DMS153 treated with DMSO at 0.1 percent for 48 hours (cell line): ENCODE measurements at regions not wholly inside any gene's neighbourhood (a gene's known extent, or its start where the extent isn't known, plus 50 kb on each side); places are given as distances from the start of the nearest gene placed in this dataset.
"Not testable (repeated sequence)": the region's sequence is repeated elsewhere in the genome, so short reads cannot be mapped to it uniquely, and the experiment has no call there.

Source experiments
- DNase-seq: peaks from one replicate; lab custom pipeline; 2025; ENCODE audit not compliant: unreplicated experiment; lab: John Stamatoyannopoulos, UW

DNA sequence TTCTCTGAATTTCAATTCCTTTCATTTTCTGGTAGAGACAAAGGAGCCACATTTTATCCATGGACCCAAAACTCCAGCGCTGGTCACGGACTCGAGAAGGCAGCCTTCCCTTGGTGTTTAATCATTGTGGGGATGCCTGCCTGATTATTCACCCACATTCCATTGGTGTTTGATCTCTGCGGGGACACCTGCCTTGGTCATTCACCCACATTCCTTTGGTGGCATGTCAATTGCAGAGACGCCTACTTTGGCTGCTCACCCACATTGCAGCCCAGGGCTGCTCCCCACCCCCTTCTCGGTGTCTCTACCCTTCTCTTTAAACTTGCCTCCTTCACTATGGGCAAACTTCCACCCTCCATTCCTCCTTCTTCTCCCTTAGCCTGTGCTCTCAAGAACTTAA is 780.7 kb upstream of the POU3F4 start:
- not testable (repeated sequence) for DNase-seq

DNA sequence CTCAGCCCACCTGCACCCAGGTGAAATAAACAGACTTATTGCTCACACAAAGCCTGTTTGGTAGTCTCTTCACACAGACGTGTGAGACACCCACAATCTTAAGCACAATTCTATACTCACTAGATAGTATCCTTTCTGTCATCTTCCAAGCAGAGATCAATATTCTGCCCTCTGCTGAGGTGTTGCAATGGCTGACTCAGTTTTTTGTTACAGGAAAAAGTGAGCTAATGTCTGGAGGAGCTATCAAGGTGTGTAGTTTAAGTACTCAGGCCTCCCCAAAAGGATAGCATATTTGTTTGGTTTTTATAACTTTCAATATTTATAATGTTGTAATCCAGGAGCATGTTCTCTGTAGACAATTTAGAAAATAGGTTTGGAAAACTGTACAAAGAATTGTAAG is 775.2 kb upstream of the POU3F4 start:
- DNase-seq, result no peak

DNA sequence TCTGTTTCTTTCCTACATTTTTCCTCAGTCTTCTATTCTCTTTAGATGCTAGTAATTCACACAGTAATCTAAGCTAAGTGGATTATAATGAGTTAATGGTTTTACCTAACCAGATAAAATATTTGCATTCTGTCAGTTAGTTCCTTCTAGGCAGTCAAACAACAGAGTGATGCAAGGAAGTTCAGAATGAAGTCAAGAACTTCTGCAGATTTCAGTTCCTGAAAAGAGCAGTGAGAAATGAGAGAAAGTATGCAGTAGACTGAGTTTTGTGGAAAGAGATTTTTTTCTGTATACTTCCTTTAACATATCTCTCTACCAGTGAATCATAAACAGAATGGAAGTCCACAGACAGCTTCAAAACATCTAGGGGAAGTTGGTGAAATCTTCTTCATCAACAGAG is 774.0 kb upstream of the POU3F4 start:
- DNase-seq, result no peak

DNA sequence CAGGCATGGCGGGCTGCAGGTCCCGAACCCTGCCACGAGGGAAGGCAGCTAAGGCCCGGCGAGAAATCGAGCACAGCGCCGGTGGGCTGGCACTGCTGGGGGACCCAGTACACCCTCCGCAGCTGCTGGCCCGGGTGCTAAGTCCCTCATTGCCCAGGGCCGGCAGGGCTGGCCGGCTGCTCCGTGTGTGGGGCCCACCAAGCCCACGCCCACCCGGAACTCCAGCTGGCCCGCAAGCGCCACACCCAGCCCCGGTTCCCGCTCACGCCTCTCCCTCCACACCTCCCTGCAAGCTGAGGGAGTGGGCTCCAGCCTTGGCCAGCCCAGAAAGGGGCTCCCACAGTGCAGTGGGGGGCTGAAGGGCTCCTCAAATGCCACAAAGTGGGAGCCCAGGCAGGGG is 769.8 kb upstream of the POU3F4 start:
- DNase-seq, result not testable (repeated sequence)

DNA sequence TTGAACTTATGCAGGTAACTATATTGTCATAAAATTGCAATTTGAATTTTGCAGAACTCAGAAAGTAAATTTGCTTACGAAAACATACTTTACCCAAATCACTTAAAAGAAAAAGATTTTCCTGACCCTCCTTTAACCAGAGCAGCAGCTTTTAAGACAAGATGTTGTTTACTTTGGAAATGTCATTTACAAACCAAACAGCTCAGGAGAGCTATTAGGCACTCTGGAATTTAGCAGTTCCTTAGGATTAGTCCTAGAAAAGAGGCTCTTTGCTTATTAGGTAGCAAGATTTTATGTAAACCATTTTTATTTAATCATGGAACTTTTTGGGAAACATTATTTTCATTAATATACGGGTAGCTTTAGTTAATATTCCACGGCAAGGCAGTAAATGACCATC is 765.7 kb upstream of the POU3F4 start:
- DNase-seq, result no peak

DNA sequence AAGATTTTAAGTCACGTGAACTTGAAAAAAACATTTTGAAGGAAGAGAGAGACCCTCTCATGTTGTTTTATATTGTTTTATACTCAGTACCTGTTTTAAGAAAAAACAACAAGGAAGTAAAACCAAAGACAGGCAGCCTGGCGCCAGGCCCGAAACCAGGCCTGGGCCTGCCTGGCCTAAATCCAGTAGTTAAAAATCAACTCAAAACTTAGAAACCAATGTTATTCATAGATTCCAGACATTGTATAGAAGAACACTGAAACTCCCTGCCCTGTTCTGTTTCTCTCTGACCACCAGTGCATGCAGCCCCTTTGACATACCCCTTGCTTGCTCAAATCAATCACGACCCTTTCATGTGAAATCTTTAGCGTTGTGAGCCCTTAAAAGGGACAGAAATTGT is 762.4 kb upstream of the POU3F4 start:
- not testable (repeated sequence) for DNase-seq

DNA sequence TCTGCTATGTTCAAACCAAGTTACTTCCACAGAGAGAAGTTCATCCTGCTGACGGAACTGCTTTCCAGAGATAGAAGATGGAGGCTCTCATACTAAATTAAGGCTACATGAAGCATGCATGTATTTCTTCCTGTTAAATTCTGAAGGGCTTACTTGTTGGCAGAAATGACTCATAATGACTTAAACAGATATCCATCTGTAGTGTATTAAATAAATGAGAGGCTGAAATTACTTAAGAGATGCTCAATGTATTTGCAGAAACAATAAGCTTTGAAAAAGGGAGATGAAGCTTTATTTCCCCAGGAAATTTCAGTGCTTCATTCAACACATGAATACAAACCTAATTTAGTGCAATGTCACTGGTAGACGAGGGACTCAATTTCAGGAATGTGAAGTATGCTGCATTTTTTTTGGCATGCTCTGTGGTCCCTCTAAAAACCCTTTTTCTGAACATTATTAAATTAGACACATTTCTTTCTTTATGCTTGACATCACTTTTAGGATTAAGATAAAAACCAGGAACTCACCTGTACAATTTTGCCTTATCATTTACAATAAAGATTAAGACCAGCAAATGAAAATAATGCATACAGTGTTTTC is 759.1 kb upstream of the POU3F4 start:
- no peak for DNase-seq

DNA sequence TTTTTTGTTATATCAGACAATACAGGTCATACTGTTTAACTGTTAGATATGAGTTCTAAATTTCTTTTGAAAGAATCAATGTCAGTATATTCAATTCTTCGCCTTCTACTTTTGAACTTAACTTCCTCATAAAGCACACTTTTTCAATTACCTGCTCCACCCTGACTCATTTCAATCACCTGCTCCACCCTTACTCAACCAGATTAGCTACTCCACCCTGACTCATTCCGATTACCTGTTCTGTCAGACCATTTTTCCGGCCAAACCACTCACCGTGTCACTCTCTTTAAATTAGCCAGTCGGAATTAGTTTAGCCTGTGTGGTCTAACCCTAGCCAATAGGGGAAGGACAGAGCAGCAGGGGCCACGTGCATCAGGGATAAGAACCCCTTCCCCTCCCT is 751.8 kb upstream of the POU3F4 start:
- DNase-seq, result no peak

DNA sequence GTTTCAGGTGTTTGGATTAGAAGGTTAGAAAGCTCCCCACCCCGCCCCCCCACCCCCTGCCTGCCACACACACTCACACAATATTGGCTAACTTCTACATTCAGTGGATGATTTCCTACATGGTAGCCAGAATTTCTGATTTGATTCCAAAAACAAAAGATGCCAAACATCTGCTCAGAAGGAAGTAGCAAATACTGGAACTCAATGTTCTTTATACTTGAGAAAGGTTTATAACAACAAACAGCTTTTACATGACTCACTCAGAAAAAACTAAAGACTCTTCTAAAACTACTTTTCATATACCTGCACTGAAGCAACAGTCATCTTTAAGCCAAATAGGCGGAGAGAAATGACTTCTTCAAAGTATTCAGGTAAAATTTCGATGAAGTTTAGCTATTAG is 750.5 kb upstream of the POU3F4 start:
- no peak for DNase-seq

DNA sequence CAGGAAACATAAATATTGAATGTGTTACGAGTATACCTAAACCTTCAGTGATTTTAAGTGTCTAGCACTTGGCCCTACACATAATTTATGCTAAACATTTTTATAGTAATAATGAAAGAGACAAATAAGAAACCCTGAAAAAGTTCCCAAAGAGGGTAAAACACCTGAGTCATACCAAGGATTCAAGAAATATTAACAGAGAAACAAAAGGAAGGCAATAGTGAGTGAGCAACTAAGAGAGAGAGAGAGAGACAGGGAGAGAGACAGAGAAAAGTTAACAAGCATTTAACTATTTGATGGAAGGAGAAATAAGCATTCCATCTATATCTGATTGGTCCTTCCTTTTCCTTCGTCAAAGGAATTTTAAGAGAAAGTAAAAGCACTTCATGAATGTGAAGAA is 743.6 kb upstream of the POU3F4 start:
- no peak for DNase-seq

DNA sequence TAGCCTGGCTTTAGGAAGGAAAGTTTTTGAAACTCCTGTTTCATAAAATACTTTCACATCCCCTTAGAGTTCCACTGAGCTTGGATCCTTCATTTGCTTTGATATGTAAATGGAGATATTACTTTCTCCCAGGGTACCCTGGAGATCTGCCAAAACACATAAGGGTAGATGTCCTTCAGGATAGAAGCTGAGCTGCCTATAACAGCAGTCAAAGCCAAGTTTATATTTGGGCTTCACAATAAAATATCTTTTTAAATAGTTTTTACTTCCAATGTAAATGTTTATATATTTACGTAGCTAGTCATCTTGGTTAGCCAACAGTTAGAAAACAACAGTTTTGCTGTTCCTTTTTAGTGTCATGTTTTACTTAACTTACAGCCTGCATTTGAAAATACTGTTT is 742.3 kb upstream of the POU3F4 start:
- DNase-seq, result no peak

DNA sequence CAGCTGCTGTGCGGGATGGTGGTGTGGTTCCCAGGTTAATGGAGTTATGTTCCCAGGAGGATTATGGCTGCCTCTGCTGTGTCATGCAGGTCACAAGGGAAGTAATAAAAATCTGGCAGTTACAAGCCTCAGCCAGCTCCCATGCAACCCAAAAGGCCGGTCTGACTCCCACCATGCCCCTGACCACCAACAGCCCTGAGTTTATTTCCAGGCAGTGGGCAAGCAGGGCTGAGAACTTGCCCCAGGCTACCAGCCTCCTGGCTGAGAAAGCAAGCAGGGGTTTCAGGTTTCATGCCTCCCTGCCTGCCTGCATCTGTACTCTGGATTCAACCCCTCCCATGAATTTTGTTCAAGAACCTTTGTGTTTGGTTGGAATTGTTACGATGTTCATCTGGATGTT is 732.7 kb upstream of the POU3F4 start:
- no peak for DNase-seq

DNA sequence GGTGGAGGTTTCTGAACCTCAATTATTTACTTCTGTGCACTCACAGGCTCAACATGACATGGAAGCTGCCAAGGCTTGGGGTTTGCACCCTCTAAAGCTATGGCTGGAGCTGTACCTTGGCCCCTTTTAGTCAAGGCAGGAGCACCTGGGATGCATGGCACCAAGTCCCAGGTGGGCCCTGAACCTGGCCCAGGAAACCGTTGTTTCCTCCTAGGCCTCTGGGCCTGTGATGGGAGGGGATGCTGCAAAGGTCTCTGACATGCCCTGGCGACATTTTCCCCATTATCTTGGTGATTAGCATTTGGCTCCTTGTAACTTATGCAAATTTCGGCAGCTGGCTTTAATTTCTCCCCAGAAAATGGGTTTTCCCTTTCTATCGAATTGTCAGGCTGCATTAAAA is 726.1 kb upstream of the POU3F4 start:
- no peak for DNase-seq

DNA sequence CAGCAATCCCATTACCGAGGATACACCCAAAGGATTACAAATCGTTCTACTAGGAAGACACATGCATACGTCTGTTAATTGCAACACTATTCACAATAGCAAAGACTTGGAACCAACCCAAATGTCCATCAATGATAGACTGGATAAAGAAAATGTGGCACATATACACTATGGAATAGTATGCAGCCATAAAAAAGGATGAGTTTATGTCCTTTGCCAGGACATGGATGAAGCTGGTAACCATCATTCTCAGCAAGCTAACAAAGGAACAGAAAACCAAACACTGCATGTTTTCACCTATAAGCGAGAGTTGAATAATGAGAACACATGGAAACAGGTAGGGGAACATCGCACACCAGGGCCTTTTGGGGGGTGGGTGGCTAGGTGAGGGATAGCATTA is 695.2 kb upstream of the POU3F4 start:
- not testable (repeated sequence) for DNase-seq

DNA sequence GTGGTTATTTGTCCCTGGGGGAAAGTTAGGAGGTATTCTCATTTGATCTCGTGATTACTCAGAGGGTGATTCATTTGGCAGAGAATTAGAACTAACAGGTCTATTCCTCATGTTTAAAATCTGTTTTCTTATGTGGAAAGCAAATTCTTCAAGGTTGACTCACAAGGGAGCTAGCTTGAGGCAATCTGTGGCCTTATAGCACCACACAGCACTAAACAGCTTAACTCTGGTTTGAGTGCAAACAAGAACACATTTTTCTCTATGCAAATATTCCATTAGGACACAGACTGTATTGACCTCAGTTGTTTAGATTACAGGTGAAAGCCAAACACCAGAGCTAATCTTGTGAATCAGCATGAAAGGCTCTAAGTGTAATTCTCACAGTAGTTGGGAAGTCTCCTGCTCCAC is 694.4 kb upstream of the POU3F4 start:
- no peak for DNase-seq

DNA sequence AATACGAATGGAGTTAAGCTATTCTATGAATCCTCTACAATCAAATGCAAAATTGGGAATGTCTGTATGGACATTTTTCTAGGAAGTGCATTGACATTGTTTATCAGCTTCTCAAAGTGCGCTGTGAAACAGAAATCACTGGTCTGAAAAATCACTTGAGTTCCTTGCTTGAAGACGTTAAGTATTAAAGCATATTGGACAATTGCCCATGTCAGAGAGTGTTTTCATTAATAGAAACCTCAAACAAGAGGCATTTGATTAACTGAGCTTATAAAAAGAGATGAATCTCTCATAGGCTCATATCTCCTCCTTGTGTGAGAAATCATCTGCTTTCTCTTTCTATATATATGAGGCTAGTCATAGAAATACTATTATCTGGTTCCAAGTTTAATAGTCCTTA is 692.1 kb upstream of the POU3F4 start:
- DNase-seq, result no peak

DNA sequence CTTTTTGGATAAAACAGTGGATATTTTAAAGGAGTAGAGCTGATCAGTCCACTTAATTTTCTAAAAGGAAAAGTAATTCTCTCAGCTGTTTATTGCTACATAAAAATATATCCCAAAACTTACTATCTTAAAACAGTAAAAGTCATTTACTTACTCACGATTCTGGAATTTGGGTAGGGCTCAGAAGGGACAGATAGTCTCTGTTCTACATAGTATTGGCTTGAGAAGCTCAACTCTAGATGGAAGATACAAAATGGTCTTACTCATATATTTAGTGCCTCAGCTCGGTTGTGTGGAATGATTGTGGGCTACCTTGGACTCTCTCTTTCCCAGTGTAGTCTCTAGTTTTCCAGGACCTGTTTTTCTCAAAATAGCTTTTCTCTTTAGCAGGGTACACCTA is 691.5 kb upstream of the POU3F4 start:
- no peak for DNase-seq

DNA sequence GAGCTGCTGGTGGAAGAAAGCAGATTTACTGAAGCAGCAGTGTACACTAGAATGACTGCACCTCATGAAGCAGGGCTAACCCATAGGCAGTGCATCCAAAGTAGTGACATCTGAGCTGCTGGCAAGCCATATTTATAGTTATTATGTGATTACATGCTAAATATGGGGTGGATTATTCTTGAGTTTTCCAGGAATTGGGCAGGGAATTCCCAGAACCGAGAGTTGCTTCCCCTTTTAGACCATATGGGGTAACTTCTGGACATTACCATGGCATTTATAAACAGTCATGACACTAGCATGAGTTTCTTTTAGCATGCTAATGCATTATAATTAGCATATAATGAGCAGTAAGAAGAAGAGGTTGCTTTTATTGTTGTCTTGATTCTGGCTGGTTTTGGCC is 665.8 kb upstream of the POU3F4 start:
- DNase-seq, result no peak

DNA sequence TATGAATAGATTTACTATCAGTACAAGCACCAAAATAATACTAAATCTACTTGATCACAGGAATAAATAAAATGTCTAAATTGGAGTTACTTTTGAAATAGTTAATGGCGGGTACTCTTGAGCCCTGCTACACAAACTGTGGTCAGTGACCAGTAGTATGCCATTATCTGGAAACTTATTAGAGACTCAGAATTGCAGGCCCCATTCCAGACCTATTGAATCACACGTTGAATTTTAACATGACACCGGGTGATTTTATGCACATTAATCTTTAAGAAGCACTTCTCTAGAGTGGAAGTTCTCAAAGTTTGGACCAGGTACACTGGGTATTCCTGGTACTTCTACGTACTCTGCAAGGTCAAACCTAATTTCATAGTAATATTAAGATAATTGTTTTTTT is 660.0 kb upstream of the POU3F4 start:
- DNase-seq, result no peak
